ENCODE measurements at regions not wholly inside any gene's neighbourhood (a gene's known extent, or its start where the extent isn't known, plus 50 kb on each side); places are given as distances from the start of the nearest gene placed in this dataset.

DNA sequence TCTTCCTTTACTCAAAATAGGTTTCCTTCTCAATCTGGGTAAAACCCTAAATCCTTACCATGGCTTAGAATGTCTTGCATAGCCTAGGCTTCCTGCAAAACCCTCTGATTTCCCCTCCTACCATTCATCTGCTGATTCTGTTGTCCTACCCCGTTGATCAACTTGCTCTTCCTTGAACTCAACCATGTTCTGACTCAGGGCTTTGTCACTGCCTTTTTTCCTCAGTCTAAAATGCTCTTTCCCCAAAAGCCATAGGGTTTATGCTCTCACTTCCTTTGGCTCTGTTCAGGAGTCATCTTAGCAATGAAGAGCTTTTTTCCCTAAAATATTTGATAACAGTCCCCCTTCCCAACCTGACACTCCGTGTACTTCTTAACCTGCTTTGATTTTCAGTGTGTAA, 79.4 kb upstream of the IZUMO3 start:
- no peaks in the 10 kb centered on the region for H3K9me3 ChIP-seq (ENCODE audit: insufficient read depth, low read length)
- H3K36me3 ChIP-seq (ENCODE audit: insufficient read depth, insufficient read length, low read length), result no peaks in the 10 kb centered on the region
- no peak overlapping the region for H3K9ac ChIP-seq (ENCODE audit: insufficient read length, low read depth)
- H3K4me3 ChIP-seq (ENCODE audit: insufficient read length, low read depth), result no peak overlapping the region
- no peak for DNase-seq (ENCODE audit: low read depth, low spot score)
- no peaks in the 10 kb centered on the region for H3K4me1 ChIP-seq (ENCODE audit: insufficient read depth, insufficient read length)
- no peaks in the 10 kb centered on the region for H3K27me3 ChIP-seq (ENCODE audit: insufficient read depth, insufficient read length)
- no peak for TF ChIP-seq YY1 (IDR thresholded peaks at IDR 0.05; ENCODE audit: insufficient read depth, insufficient read length)

DNA sequence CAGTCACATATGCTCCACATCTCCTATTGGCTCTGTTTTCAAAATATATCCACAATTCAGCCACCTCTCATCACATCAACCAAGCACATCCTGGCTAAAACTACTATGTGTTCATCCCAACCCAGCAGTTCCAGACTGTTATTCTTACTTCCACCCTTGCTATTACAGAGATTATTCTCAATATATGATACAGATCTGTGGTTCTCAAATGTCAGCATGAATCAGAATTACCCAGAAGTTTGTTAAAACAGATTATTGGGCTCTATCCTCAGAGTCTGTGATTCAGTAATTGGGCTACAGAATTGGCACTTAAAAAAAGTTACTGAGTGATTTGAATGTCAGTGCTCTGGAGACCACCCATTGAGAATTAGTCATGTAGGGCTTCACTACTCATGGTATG, 78.8 kb upstream of the IZUMO3 start:
- DNase-seq (ENCODE audit: low read depth, low spot score), result no peak
- Histone ChIP-seq H3K36me3 (ENCODE audit: insufficient read depth, insufficient read length, low read length) (no peaks in the 10 kb centered on the region), H3K4me1 (ENCODE audit: insufficient read depth, insufficient read length) (no peaks in the 10 kb centered on the region), H3K27me3 (ENCODE audit: insufficient read depth, insufficient read length) (no peaks in the 10 kb centered on the region), H3K9me3 (ENCODE audit: insufficient read depth, low read length) (no peaks in the 10 kb centered on the region), H3K4me3 (ENCODE audit: insufficient read length, low read depth) (no peak overlapping the region), H3K9ac (ENCODE audit: insufficient read length, low read depth) (no peak overlapping the region)
- TF ChIP-seq YY1 (IDR thresholded peaks at IDR 0.05; ENCODE audit: insufficient read depth, insufficient read length) (no peak), SUZ12 (IDR thresholded peaks at IDR 0.05; ENCODE audit: extremely low read depth, insufficient read depth, insufficient read length) (no peak), ZNF274 (IDR thresholded peaks at IDR 0.05; ENCODE audit: low read depth, low read length) (no peak)

DNA sequence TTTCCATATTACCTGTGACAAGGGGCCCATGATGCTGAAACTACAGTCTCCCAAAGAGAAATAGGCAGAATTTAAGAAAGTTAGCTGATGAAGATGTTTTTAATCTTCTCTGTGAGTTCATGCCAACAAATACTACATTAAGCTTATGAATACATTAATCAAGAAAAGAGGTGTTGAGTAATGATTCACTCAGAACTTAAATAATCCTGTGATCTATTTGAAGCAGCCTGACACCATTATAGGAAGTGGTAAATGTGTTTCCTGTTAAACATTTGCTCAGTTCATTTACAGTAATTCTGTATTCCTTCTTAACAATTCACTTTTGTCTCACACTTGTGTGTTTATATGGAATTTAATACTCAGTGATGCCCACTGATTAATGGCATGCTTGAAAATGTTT, 75.0 kb upstream of the IZUMO3 start:
- H3K4me3 ChIP-seq (ENCODE audit: insufficient read length, low read depth), result no peak overlapping the region
- no peaks in the 10 kb centered on the region for H3K4me1 ChIP-seq (ENCODE audit: insufficient read depth, insufficient read length)
- DNase-seq (ENCODE audit: low read depth, low spot score), result no peak
- H3K9me3 ChIP-seq (ENCODE audit: insufficient read depth, low read length), result no peaks in the 10 kb centered on the region
- TF ChIP-seq ZNF274 (IDR thresholded peaks at IDR 0.05; ENCODE audit: low read depth, low read length), result no peak
- no peak for TF ChIP-seq YY1 (IDR thresholded peaks at IDR 0.05; ENCODE audit: insufficient read depth, insufficient read length)
- TF ChIP-seq SUZ12 (IDR thresholded peaks at IDR 0.05; ENCODE audit: extremely low read depth, insufficient read depth, insufficient read length), result no peak
- no peaks in the 10 kb centered on the region for H3K36me3 ChIP-seq (ENCODE audit: insufficient read depth, insufficient read length, low read length)
- H3K27me3 ChIP-seq (ENCODE audit: insufficient read depth, insufficient read length), result no peaks in the 10 kb centered on the region
- H3K9ac ChIP-seq (ENCODE audit: insufficient read length, low read depth), result no peak overlapping the region

DNA sequence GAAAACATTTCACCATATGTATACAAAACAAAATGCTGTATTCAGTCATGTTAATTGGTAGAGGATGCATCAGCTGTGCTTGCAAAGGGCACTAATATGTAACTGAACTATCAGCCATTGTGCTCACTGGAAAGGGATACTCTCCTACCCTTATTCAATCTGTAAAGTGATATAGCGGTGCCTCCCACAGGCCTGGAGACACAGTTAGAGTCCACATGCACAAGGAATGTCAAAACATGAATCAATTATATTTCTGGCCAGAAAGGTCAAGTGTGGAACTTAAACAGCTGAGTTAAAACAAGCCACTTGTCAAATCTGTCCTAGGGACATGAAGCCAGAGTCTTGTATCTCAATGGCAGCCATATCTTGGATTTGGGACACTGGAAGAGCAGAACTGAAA, 71.2 kb upstream of the IZUMO3 start:
- H3K4me1 ChIP-seq (ENCODE audit: insufficient read depth, insufficient read length), result no peaks in the 10 kb centered on the region
- DNase-seq (ENCODE audit: low read depth, low spot score), result no peak
- TF ChIP-seq YY1 (IDR thresholded peaks at IDR 0.05; ENCODE audit: insufficient read depth, insufficient read length) (no peak), ZNF274 (IDR thresholded peaks at IDR 0.05; ENCODE audit: low read depth, low read length) (no peak), SUZ12 (IDR thresholded peaks at IDR 0.05; ENCODE audit: extremely low read depth, insufficient read depth, insufficient read length) (no peak)
- no peaks in the 10 kb centered on the region for H3K36me3 ChIP-seq (ENCODE audit: insufficient read depth, insufficient read length, low read length)
- no peaks in the 10 kb centered on the region for H3K27me3 ChIP-seq (ENCODE audit: insufficient read depth, insufficient read length)
- H3K9ac ChIP-seq (ENCODE audit: insufficient read length, low read depth), result no peak overlapping the region
- H3K4me3 ChIP-seq (ENCODE audit: insufficient read length, low read depth), result no peak overlapping the region
- H3K9me3 ChIP-seq (ENCODE audit: insufficient read depth, low read length), result no peaks in the 10 kb centered on the region

DNA sequence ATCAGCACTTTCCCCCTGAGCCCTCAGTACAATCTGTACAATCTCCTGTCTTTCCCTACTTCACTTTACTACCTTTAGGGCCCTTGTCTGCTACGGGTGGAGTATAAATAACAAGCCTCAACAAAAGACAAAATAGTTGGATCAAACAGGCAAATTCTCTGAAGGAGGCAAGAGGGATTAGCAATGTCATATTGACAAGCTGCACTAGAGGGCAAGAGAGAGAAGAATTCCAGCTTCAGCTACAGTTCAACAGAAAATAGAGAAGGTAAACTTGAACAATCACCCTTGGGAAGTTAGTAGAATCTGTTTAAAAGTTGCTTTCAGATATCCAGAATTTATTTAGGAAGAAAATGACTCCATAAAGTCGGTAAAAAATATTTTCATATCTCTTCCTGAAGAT, 68.4 kb upstream of the IZUMO3 start:
- TF ChIP-seq SUZ12 (IDR thresholded peaks at IDR 0.05; ENCODE audit: extremely low read depth, insufficient read depth, insufficient read length) (no peak), ZNF274 (IDR thresholded peaks at IDR 0.05; ENCODE audit: low read depth, low read length) (no peak), YY1 (IDR thresholded peaks at IDR 0.05; ENCODE audit: insufficient read depth, insufficient read length) (no peak)

DNA sequence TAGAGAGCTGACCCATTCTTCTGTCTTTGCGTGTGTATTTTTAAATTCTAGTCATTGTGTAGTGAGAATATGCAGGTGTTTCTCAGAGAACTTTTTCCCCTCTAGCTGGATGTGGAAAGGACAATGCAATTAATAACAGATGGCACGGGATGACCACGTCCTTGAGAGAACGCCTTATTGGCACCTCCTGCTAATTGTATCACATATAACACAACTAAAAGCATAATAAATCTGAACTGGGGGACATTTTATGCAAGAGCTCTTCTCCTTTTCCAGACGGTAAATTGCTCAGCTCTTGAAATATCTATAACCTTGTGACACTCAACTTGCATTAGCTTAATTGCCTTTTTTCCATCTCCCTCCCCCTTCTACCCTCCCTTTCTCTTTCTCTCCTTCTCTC, 62.9 kb upstream of the IZUMO3 start:
- Histone ChIP-seq H3K27me3 (ENCODE audit: insufficient read depth, insufficient read length) (no peaks in the 10 kb centered on the region), H3K4me1 (ENCODE audit: insufficient read depth, insufficient read length) (no peaks in the 10 kb centered on the region), H3K36me3 (ENCODE audit: insufficient read depth, insufficient read length, low read length) (no peaks in the 10 kb centered on the region), H3K9me3 (ENCODE audit: insufficient read depth, low read length) (no peaks in the 10 kb centered on the region), H3K4me3 (ENCODE audit: insufficient read length, low read depth) (no peak overlapping the region), H3K9ac (ENCODE audit: insufficient read length, low read depth) (no peak overlapping the region)
- no peak for DNase-seq (ENCODE audit: low read depth, low spot score)
- TF ChIP-seq SUZ12 (IDR thresholded peaks at IDR 0.05; ENCODE audit: extremely low read depth, insufficient read depth, insufficient read length), result no peak
- no peak for TF ChIP-seq ZNF274 (IDR thresholded peaks at IDR 0.05; ENCODE audit: low read depth, low read length)
- TF ChIP-seq YY1 (IDR thresholded peaks at IDR 0.05; ENCODE audit: insufficient read depth, insufficient read length), result no peak

More for the DNA sequence above, 68.4 kb upstream of the IZUMO3 start:
- no peaks in the 10 kb centered on the region for H3K27me3 ChIP-seq (ENCODE audit: insufficient read depth, insufficient read length)
- H3K36me3 ChIP-seq (ENCODE audit: insufficient read depth, insufficient read length, low read length), result no peaks in the 10 kb centered on the region
- H3K9ac ChIP-seq (ENCODE audit: insufficient read length, low read depth), result no peak overlapping the region
- no peak overlapping the region for H3K4me3 ChIP-seq (ENCODE audit: insufficient read length, low read depth)
- H3K9me3 ChIP-seq (ENCODE audit: insufficient read depth, low read length), result no peaks in the 10 kb centered on the region
- peak; percentile 3 for DNase-seq (ENCODE audit: low read depth, low spot score)
- no peaks in the 10 kb centered on the region for H3K4me1 ChIP-seq (ENCODE audit: insufficient read depth, insufficient read length)

DNA sequence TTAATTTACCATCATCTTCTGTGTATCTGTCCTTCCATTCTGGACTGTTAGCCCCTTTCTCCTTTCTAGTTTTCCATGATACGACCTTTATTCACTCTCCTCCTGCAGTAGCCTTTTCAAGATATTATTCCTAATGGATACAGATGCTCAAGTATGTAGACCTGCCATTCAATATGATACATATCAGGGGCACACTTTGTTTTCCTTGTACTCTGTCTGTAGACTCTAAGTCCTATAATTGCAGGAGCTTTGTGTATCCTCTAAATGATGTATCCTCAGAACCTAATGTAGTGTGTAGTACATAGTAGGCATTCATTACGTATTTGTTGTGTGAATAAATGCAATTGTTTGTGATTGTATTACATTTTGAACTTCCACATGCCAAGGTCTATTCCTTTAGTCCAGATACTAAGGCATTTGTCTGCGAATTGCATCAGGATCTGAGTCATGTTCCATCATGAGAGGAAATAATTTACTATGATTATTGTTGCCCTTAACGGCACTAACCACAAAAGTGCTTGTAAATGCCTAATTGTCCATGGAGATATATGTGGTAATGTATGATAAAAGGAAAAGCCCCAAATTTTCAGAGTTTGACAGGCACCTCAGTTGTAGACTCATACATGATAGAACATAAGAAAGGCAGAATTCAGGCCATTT, 57.1 kb upstream of the IZUMO3 start:
- Histone ChIP-seq H3K4me3 (ENCODE audit: insufficient read length, low read depth) (no peak overlapping the region), H3K9me3 (ENCODE audit: insufficient read depth, low read length) (no peaks in the 10 kb centered on the region), H3K9ac (ENCODE audit: insufficient read length, low read depth) (no peak overlapping the region), H3K4me1 (ENCODE audit: insufficient read depth, insufficient read length) (no peaks in the 10 kb centered on the region), H3K27me3 (ENCODE audit: insufficient read depth, insufficient read length) (no peaks in the 10 kb centered on the region), H3K36me3 (ENCODE audit: insufficient read depth, insufficient read length, low read length) (no peaks in the 10 kb centered on the region)
- TF ChIP-seq ZNF274 (IDR thresholded peaks at IDR 0.05; ENCODE audit: low read depth, low read length) (no peak), YY1 (IDR thresholded peaks at IDR 0.05; ENCODE audit: insufficient read depth, insufficient read length) (no peak), SUZ12 (IDR thresholded peaks at IDR 0.05; ENCODE audit: extremely low read depth, insufficient read depth, insufficient read length) (no peak)
- DNase-seq (ENCODE audit: low read depth, low spot score), result no peak
